Activated naive CD8-positive, alpha-beta T cell treated with anti-CD3 and anti-CD28 coated beads for 36 hours (primary cell): ENCODE measurements at regions not wholly inside any gene's neighbourhood (a gene's known extent, or its start where the extent isn't known, plus 50 kb on each side); places are given as distances from the start of the nearest gene placed in this dataset.
"Not testable (repeated sequence)": the region's sequence is repeated elsewhere in the genome, so short reads cannot be mapped to it uniquely, and the experiment has no call there.

Experiments used
- DNase-seq: peaks from one replicate; pipeline ENCODE4 v3.0.0; 2021
- H3K27ac Mint-ChIP-seq: one replicate; pipeline ENCODE4 v1.8.0; 2022; ENCODE audit warnings: mild to moderate bottlenecking, moderate library complexity, mixed read lengths
- H3K27me3 Mint-ChIP-seq: one replicate; pipeline ENCODE4 v1.8.0; 2022; ENCODE audit warnings: mild to moderate bottlenecking, mixed read lengths
- H3K36me3 Mint-ChIP-seq: one replicate; pipeline ENCODE4 v1.8.0; 2021; ENCODE audit warnings: mild to moderate bottlenecking, mixed read lengths
- H3K4me1 Mint-ChIP-seq: one replicate; pipeline ENCODE4 v1.8.0; 2021; ENCODE audit warnings: mixed read lengths
- H3K4me3 Mint-ChIP-seq: one replicate; pipeline ENCODE4 v1.8.0; 2022; ENCODE audit warnings: mild to moderate bottlenecking, moderate library complexity, mixed read lengths
- H3K9me3 Mint-ChIP-seq: one replicate; pipeline ENCODE4 v1.8.0; 2022; ENCODE audit warnings: mixed read lengths

GRCh38 chr5:103895738-103896137 lies 333.1 kb upstream of the NUDT12 start:
- no peak overlapping the region for H3K4me3 Mint-ChIP-seq
- no peaks in the 10 kb centered on the region for H3K27me3 Mint-ChIP-seq
- H3K36me3 Mint-ChIP-seq, result no peaks in the 10 kb centered on the region
- no peak overlapping the region for H3K27ac Mint-ChIP-seq
- H3K4me1 Mint-ChIP-seq, result no peaks in the 10 kb centered on the region
- no peak for DNase-seq
- H3K9me3 Mint-ChIP-seq, result peaks cover 3% of the 10 kb centered on the region

- H3K4me3 Mint-ChIP-seq, result no peak overlapping the region
- no peaks in the 10 kb centered on the region for H3K36me3 Mint-ChIP-seq
- DNase-seq, result no peak
- no peaks in the 10 kb centered on the region for H3K27me3 Mint-ChIP-seq
- peaks cover 3% of the 10 kb centered on the region for H3K9me3 Mint-ChIP-seq
- no peak overlapping the region for H3K27ac Mint-ChIP-seq
- no peaks in the 10 kb centered on the region for H3K4me1 Mint-ChIP-seq
Observed at GRCh38 chr5:103894882-103895281, 332.3 kb upstream of the NUDT12 start.

- no peaks in the 10 kb centered on the region for H3K36me3 Mint-ChIP-seq
- H3K4me1 Mint-ChIP-seq, result no peaks in the 10 kb centered on the region
- DNase-seq, result no peak
- no peaks in the 10 kb centered on the region for H3K27me3 Mint-ChIP-seq
- no peak overlapping the region for H3K4me3 Mint-ChIP-seq
- H3K27ac Mint-ChIP-seq, result no peak overlapping the region
- H3K9me3 Mint-ChIP-seq, result no peaks in the 10 kb centered on the region
Observed at GRCh38 chr5:103891151-103891550, 328.6 kb upstream of the NUDT12 start.

- Mint-ChIP-seq H3K9me3 (no peaks in the 10 kb centered on the region), H3K27me3 (no peaks in the 10 kb centered on the region), H3K36me3 (no peaks in the 10 kb centered on the region), H3K4me1 (no peaks in the 10 kb centered on the region), H3K4me3 (no peak overlapping the region), H3K27ac (no peak overlapping the region)
- no peak for DNase-seq
Observed at GRCh38 chr5:103890313-103890712, 327.7 kb upstream of the NUDT12 start.

- Mint-ChIP-seq H3K4me3 (no peak overlapping the region), H3K4me1 (no peaks in the 10 kb centered on the region), H3K9me3 (no peaks in the 10 kb centered on the region), H3K36me3 (no peaks in the 10 kb centered on the region), H3K27me3 (no peaks in the 10 kb centered on the region), H3K27ac (no peak overlapping the region)
- no peak for DNase-seq
Observed at GRCh38 chr5:103889500-103890209, 327.1 kb upstream of the NUDT12 start.

- Mint-ChIP-seq H3K36me3 (no peaks in the 10 kb centered on the region), H3K4me1 (no peaks in the 10 kb centered on the region), H3K27me3 (no peaks in the 10 kb centered on the region), H3K9me3 (no peaks in the 10 kb centered on the region), H3K4me3 (no peak overlapping the region), H3K27ac (no peak overlapping the region)
- DNase-seq, result no peak
Observed at GRCh38 chr5:103886826-103887225, 324.2 kb upstream of the NUDT12 start.

- no peak for DNase-seq
- Mint-ChIP-seq H3K27me3 (no peaks in the 10 kb centered on the region), H3K9me3 (no peaks in the 10 kb centered on the region), H3K27ac (no peak overlapping the region), H3K36me3 (no peaks in the 10 kb centered on the region), H3K4me3 (no peak overlapping the region), H3K4me1 (no peaks in the 10 kb centered on the region)
Observed at GRCh38 chr5:103883143-103883542, 320.6 kb upstream of the NUDT12 start.

GRCh38 chr5:103881560-103881959 lies 319.0 kb upstream of the NUDT12 start:
- Mint-ChIP-seq H3K27ac (no peak overlapping the region), H3K27me3 (no peaks in the 10 kb centered on the region), H3K4me3 (no peak overlapping the region), H3K9me3 (no peaks in the 10 kb centered on the region), H3K4me1 (no peaks in the 10 kb centered on the region), H3K36me3 (no peaks in the 10 kb centered on the region)
- no peak for DNase-seq

- no peaks in the 10 kb centered on the region for H3K9me3 Mint-ChIP-seq
- H3K27ac Mint-ChIP-seq, result no peak overlapping the region
- H3K4me3 Mint-ChIP-seq, result no peak overlapping the region
- no peaks in the 10 kb centered on the region for H3K27me3 Mint-ChIP-seq
- no peaks in the 10 kb centered on the region for H3K36me3 Mint-ChIP-seq
- DNase-seq, result no peak
- H3K4me1 Mint-ChIP-seq, result no peaks in the 10 kb centered on the region
Observed at GRCh38 chr5:103867857-103868598, 305.4 kb upstream of the NUDT12 start.

GRCh38 chr5:103866169-103866568 lies 303.6 kb upstream of the NUDT12 start:
- DNase-seq, result no peak
- H3K36me3 Mint-ChIP-seq, result no peaks in the 10 kb centered on the region
- no peaks in the 10 kb centered on the region for H3K27me3 Mint-ChIP-seq
- no peaks in the 10 kb centered on the region for H3K4me1 Mint-ChIP-seq
- H3K4me3 Mint-ChIP-seq, result no peak overlapping the region
- H3K9me3 Mint-ChIP-seq, result no peaks in the 10 kb centered on the region
- H3K27ac Mint-ChIP-seq, result no peak overlapping the region

- H3K4me3 Mint-ChIP-seq, result no peak overlapping the region
- H3K9me3 Mint-ChIP-seq, result peaks cover 4% of the 10 kb centered on the region
- H3K27me3 Mint-ChIP-seq, result no peaks in the 10 kb centered on the region
- no peak overlapping the region for H3K27ac Mint-ChIP-seq
- H3K4me1 Mint-ChIP-seq, result no peaks in the 10 kb centered on the region
- no peaks in the 10 kb centered on the region for H3K36me3 Mint-ChIP-seq
- DNase-seq, result no peak
Observed at GRCh38 chr5:103862398-103862797, 299.8 kb upstream of the NUDT12 start.

- Mint-ChIP-seq H3K4me3 (no peak overlapping the region), H3K27ac (no peak overlapping the region), H3K9me3 (peaks cover 6% of the 10 kb centered on the region), H3K36me3 (no peaks in the 10 kb centered on the region), H3K27me3 (no peaks in the 10 kb centered on the region), H3K4me1 (no peaks in the 10 kb centered on the region)
- no peak for DNase-seq
Observed at GRCh38 chr5:103860327-103860726, 297.7 kb upstream of the NUDT12 start.

- H3K9me3 Mint-ChIP-seq, H3K27me3 Mint-ChIP-seq, H3K4me1 Mint-ChIP-seq, H3K36me3 Mint-ChIP-seq, H3K27ac Mint-ChIP-seq, H3K4me3 Mint-ChIP-seq, DNase-seq: not testable (repeated sequence)
Observed at GRCh38 chr5:103858367-103858766, 295.8 kb upstream of the NUDT12 start.

- Mint-ChIP-seq H3K9me3 (no peaks in the 10 kb centered on the region), H3K36me3 (no peaks in the 10 kb centered on the region), H3K4me3 (no peak overlapping the region), H3K27me3 (no peaks in the 10 kb centered on the region), H3K4me1 (no peaks in the 10 kb centered on the region), H3K27ac (no peak overlapping the region)
- DNase-seq, result no peak
Observed at GRCh38 chr5:103851091-103851490, 288.5 kb upstream of the NUDT12 start.

GRCh38 chr5:103849934-103850333 lies 287.3 kb upstream of the NUDT12 start:
- no peak for DNase-seq
- H3K4me1 Mint-ChIP-seq, result no peaks in the 10 kb centered on the region
- H3K27me3 Mint-ChIP-seq, result no peaks in the 10 kb centered on the region
- H3K27ac Mint-ChIP-seq, result no peak overlapping the region
- no peaks in the 10 kb centered on the region for H3K9me3 Mint-ChIP-seq
- no peaks in the 10 kb centered on the region for H3K36me3 Mint-ChIP-seq
- H3K4me3 Mint-ChIP-seq, result no peak overlapping the region

- DNase-seq, result no peak
- Mint-ChIP-seq H3K4me1 (no peaks in the 10 kb centered on the region), H3K9me3 (no peaks in the 10 kb centered on the region), H3K27ac (no peak overlapping the region), H3K36me3 (no peaks in the 10 kb centered on the region), H3K27me3 (no peaks in the 10 kb centered on the region), H3K4me3 (no peak overlapping the region)
Observed at GRCh38 chr5:103847060-103847459, 284.5 kb upstream of the NUDT12 start.
